K562 (cell line): ENCODE measurements at regions not wholly inside any gene's neighbourhood (a gene's known extent, or its start where the extent isn't known, plus 50 kb on each side); places are given as distances from the start of the nearest gene placed in this dataset.

Experiments used
- ATAC-seq: fragments of 200-7000 bp; cut with Tn5 transposase; 3 replicates; pipeline ENCODE4 v1.9.1; 2020; ENCODE audit warnings: moderate library complexity
- BruUV-seq: library from RNA; stranded (reverse); fragments of 400-500 nt; replicated peaks from 2 replicates; lab custom pipeline; 2021; lab: Mats Ljungman, UMichigan
- CTCF ChIA-PET: fragments of 300-600 bp; formaldehyde crosslinking; extraction: SDS; loops from one replicate; lab custom pipeline; 2021; ENCODE audit warnings: low intra/inter-chr PET ratio; lab: Yijun Ruan, JAX
- POLR2A ChIA-PET: fragments of 300-600, 350-650 bp; sonication (Branson Sonifier 250); formaldehyde crosslinking; extraction: SDS; loops from one replicate; lab custom pipeline; 2021; ENCODE audit warnings: antibody characterized with exemption, inconsistent platforms; lab: Yijun Ruan, JAX
- DNase-seq, 4 experiments: peaks; one replicate each; pipeline versions ENCODE4 v3.0.0 to v3.0.0-alpha.2; 2011 to 2018; ENCODE audit warnings: low spot score in 3 of 4, mixed read lengths in 3 of 4; ENCODE audit errors: extremely low read depth in 1 of 4
- FAIRE-seq: peaks from 2 replicates; lab custom pipeline; 2011; peaks lifted over from hg19 to GRCh38; lab: Jason Lieb, UNC
- H2AFZ ChIP-seq: 2 replicates; pipeline ENCODE4 v1.6.0; 2011; ENCODE audit warnings: low read depth, low read length, control low read depth, inconsistent platforms
- H3K27ac ChIP-seq: fragments of 200-600 bp; 3 replicates; pipeline ENCODE4 v1.8.0; 2011; ENCODE audit warnings: low read depth, mild to moderate bottlenecking, control low read depth, inconsistent platforms, low read length, moderate library complexity, mixed read lengths; ENCODE audit errors: extremely low read depth
- H3K27me3 ChIP-seq, 2 experiments: fragments of 300-600 bp in 1 of 2; 2 replicates in 1 of 2; 3 replicates in 1 of 2; pipeline versions ENCODE4 v1.6.0 to v1.8.0; 2011; ENCODE audit warnings: inconsistent platforms in 2 of 2, low read length in 2 of 2, mild to moderate bottlenecking in 1 of 2, mixed read lengths in 1 of 2, moderate library complexity in 1 of 2; ENCODE audit not compliant: control insufficient read depth in 2 of 2, insufficient read depth in 2 of 2
- H3K36me3 ChIP-seq: fragments of 300-600 bp; 3 replicates; pipeline ENCODE4 v1.8.0; 2011; ENCODE audit warnings: mild to moderate bottlenecking, low read length, inconsistent platforms; ENCODE audit not compliant: control insufficient read depth, insufficient read depth
- H3K4me1 ChIP-seq, 2 experiments: fragments of 200-600 bp in 1 of 2; replicated peaks in 1 of 2; 2 replicates in 1 of 2; 3 replicates in 1 of 2; pipeline versions ENCODE4 v1.5.1 to v1.8.0; 2011; ENCODE audit warnings: inconsistent platforms in 2 of 2, low read length in 2 of 2, mild to moderate bottlenecking in 1 of 2, mixed read lengths in 1 of 2, moderate library complexity in 1 of 2; ENCODE audit not compliant: control insufficient read depth in 2 of 2, insufficient read depth in 2 of 2
- H3K4me2 ChIP-seq: 2 replicates; pipeline ENCODE4 v1.6.1; 2011; ENCODE audit warnings: low read length, control low read depth, inconsistent platforms, mixed read lengths; ENCODE audit not compliant: insufficient read depth
- H3K4me3 ChIP-seq: fragments of 200-600 bp; sonication (generic), shearing (Covaris generic); 2 replicates; pipeline ENCODE4 v1.5.1; 2016; ENCODE audit warnings: control low read depth, inconsistent platforms
- H3K79me2 ChIP-seq: fragments of 200-600 bp; 3 replicates; pipeline ENCODE4 v1.8.0; 2011; ENCODE audit warnings: low read length, inconsistent platforms; ENCODE audit not compliant: control insufficient read depth, insufficient read depth
- H3K9ac ChIP-seq, 2 experiments: 2 replicates each; pipeline versions ENCODE4 v1.6.0 to v1.6.1; 2011; ENCODE audit warnings: low read depth in 2 of 2, low read length in 2 of 2, control low read depth in 1 of 2, inconsistent platforms in 1 of 2, mild to moderate bottlenecking in 1 of 2, mixed read lengths in 1 of 2; ENCODE audit not compliant: insufficient read depth in 1 of 2
- H3K9me1 ChIP-seq: one replicate; pipeline ENCODE4 v1.6.0; 2011; ENCODE audit warnings: inconsistent platforms, mild to moderate bottlenecking, low read length, moderate library complexity; ENCODE audit not compliant: control insufficient read depth, insufficient read depth
- H3K9me3 ChIP-seq: replicated peaks from 2 replicates; pipeline ENCODE4 v1.5.1; 2011; ENCODE audit warnings: low read depth, low read length, inconsistent platforms; ENCODE audit not compliant: control insufficient read depth, insufficient read depth
- H4K20me1 ChIP-seq: replicated peaks from 2 replicates; pipeline ENCODE4 v1.6.1; 2011; ENCODE audit warnings: low read length, inconsistent platforms, mixed read lengths; ENCODE audit not compliant: control insufficient read depth, insufficient read depth
- DNMT1 ChIP-seq: fragments of 450-650 bp; IDR thresholded peaks from 2 replicates; pipeline ENCODE4 v1.6.1; 2016; ENCODE audit warnings: antibody characterized with exemption, mild to moderate bottlenecking
- ETV5 ChIP-seq: sonication (generic); formaldehyde crosslinking; IDR thresholded peaks from 2 replicates; pipeline ENCODE4 v1.4.0; 2020; ENCODE audit warnings: low read depth, mild to moderate bottlenecking, missing genetic modification reagents
- FOXP4 ChIP-seq: sonication (generic); formaldehyde crosslinking; IDR thresholded peaks from 2 replicates; pipeline ENCODE4 v1.8.0; 2022; ENCODE audit warnings: mild to moderate bottlenecking, missing genetic modification reagents, borderline replicate concordance
- HDAC6 ChIP-seq: IDR thresholded peaks from 2 replicates; pipeline ENCODE4 v1.6.1; 2012; ENCODE audit warnings: low read depth, mild to moderate bottlenecking, control low read depth, inconsistent platforms, low read length, moderate library complexity
- MLLT1 ChIP-seq, 2 experiments: fragments of 450-650 bp; IDR thresholded peaks; 2 replicates each; pipeline ENCODE4 v1.6.1; 2016
- SAFB ChIP-seq: fragments of 200-400 bp; formaldehyde crosslinking; IDR thresholded peaks from 2 replicates; pipeline ENCODE4 v1.6.1; 2017; ENCODE audit warnings: low read depth, low read length, borderline replicate concordance
- SMARCC2 ChIP-seq: fragments of 450-650 bp; IDR thresholded peaks from 2 replicates; pipeline ENCODE4 v1.6.1; 2017; ENCODE audit warnings: antibody characterized with exemption, moderate library complexity, mild to moderate bottlenecking, low read depth
- YY1 ChIP-seq, 3 experiments: IDR thresholded peaks; 2 replicates each; pipeline ENCODE4 v1.6.1; 2011; ENCODE audit warnings: low read length in 2 of 3, mild to moderate bottlenecking in 2 of 3, moderate library complexity in 2 of 3, borderline replicate concordance in 1 of 3, control low read depth in 1 of 3, low read depth in 1 of 3; ENCODE audit not compliant: insufficient read depth in 3 of 3, insufficient replicate concordance in 2 of 3, control insufficient read depth in 1 of 3, insufficient read length in 1 of 3; ENCODE audit errors: extremely low read depth in 1 of 3
- ZBTB5 ChIP-seq: fragments of 450-650 bp; IDR thresholded peaks from 2 replicates; pipeline ENCODE4 v1.6.1; 2017; ENCODE audit warnings: antibody characterized with exemption
- ZKSCAN3 ChIP-seq: fragments of 250-450 bp; sonication (Bioruptor Pico); IDR thresholded peaks from 2 replicates; pipeline ENCODE4 v1.4.0; 2020
- ZNF197 ChIP-seq: fragments of 200-800 bp; sonication (Bioruptor generic); IDR thresholded peaks from 2 replicates; pipeline ENCODE4 v1.6.1; 2016; ENCODE audit warnings: low read depth, missing genetic modification characterization, missing compliant biosample characterization
- ZNF639 ChIP-seq, 2 experiments: fragments of 200-800 bp in 1 of 2; sonication (Bioruptor generic) in 1 of 2; sonication (generic) in 1 of 2; formaldehyde crosslinking in 1 of 2; IDR thresholded peaks in 1 of 2; conservative IDR thresholded peaks in 1 of 2; 2 replicates each; pipeline versions ENCODE4 v1.5.0 to v1.6.1; 2016 to 2020; ENCODE audit warnings: missing compliant biosample characterization in 1 of 2, missing genetic modification characterization in 1 of 2, missing genetic modification reagents in 1 of 2
- whole genome bisulfite sequencing: fragments of 100-300 bp; shearing (Covaris generic); methylation state at CpG from one replicate; pipeline ENCODE4 v1.1.6; 2016; ENCODE audit warnings: low coverage, mixed read lengths; ENCODE audit not compliant: insufficient coverage; ENCODE audit errors: missing lambda C conversion rate; 5-methylcytosine and 5-hydroxymethylcytosine counted together
- in situ Hi-C: fragments of 300-500 bp; cut with MboI; formaldehyde crosslinking; loops from 4 replicates; pipeline ENCODE4 v1.15.0; 2018; ENCODE audit warnings: inconsistent platforms, mixed read lengths
- intact Hi-C: fragments of 100-400 bp; cut with micrococcal nuclease; formaldehyde crosslinking; loops from 2 replicates; pipeline ENCODE4 v1.14.2; 2022

- no peak for TF ChIP-seq YY1 (IDR thresholded peaks at IDR 0.05; ENCODE audit: borderline replicate concordance in 1 of 3, control insufficient read depth in 1 of 3, extremely low read depth in 1 of 3, insufficient read depth in 3 of 3, insufficient read length in 1 of 3, insufficient replicate concordance in 2 of 3, low read depth in 1 of 3, low read length in 2 of 3)
Measured at GRCh38 chr12:97184127-97184773, 277.2 kb downstream of the NEDD1 start (continued).

GRCh38 chr12:97185567-97185966 is 277.0 kb upstream of the RMST start:
- CTCF ChIA-PET = no interaction called here
- no peak for DNase-seq
- H3K4me2 ChIP-seq = no peak overlapping the region
- no peak overlapping the region for H3K4me3 ChIP-seq
- FAIRE-seq = no peak
- no peaks in the 10 kb centered on the region; the same call in 1 of the 2 replicates for H3K9me3 ChIP-seq
- POLR2A ChIA-PET = no interaction called here
- H3K9ac ChIP-seq = no peak overlapping the region
- WGBS = 2% methylated on average over 4 of the region's 4 CpGs
- H3K4me1 ChIP-seq = no peaks in the 10 kb centered on the region
- no peaks in the 10 kb centered on the region for H3K79me2 ChIP-seq
- no peak for ATAC-seq
- BruUV-seq = no TSS peak
- H3K9me1 ChIP-seq = no peaks in the 10 kb centered on the region
- H4K20me1 ChIP-seq = no peaks in the 10 kb centered on the region
- intact Hi-C loops (no loop called here), in situ Hi-C loops (no loop called here)
- no peaks in the 10 kb centered on the region for H3K27me3 ChIP-seq
- no peak overlapping the region for H3K27ac ChIP-seq
- no peaks in the 10 kb centered on the region for H3K36me3 ChIP-seq
- H2AFZ ChIP-seq = no peak overlapping the region
- no peak for TF ChIP-seq ZNF197 (CRISPR knock-in tag)
- TF ChIP-seq ZKSCAN3 (CRISPR knock-in tag) = no peak
- no peak for TF ChIP-seq SMARCC2
- no peak for TF ChIP-seq ETV5 (CRISPR knock-in tag)
- no peak for TF ChIP-seq SAFB
- TF ChIP-seq HDAC6 = no peak
- TF ChIP-seq DNMT1 = no peak
- TF ChIP-seq ZNF639 (CRISPR knock-in tag; conservative IDR thresholded peaks at IDR 0.05 in 1 of 2, IDR thresholded peaks at IDR 0.05 in 1 of 2) = no peak
- no peak for TF ChIP-seq MLLT1 (IDR thresholded peaks at IDR 0.05)
- TF ChIP-seq FOXP4 (CRISPR knock-in tag) = no peak
- no peak for TF ChIP-seq ZBTB5
